ENCODE measurements at regions not wholly inside any gene's neighbourhood (a gene's known extent, or its start where the extent isn't known, plus 50 kb on each side); places are given as distances from the start of the nearest gene placed in this dataset.

DNA sequence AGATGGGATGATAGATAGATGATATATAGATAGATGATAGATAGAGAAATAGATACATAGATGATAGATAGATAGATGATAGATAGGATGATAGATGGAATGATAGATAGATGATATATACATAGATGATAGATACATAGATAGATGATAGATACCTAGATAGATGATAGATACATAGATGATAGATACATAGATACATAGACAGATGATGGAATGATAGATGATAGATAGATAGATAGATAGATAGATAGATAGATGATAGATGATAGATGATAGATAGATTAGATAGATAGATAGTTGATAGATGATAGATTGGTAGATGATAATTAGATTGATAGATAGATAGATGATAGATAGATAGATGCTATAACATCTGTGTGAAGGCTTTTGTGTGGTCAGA lies 201.7 kb upstream of the RAB4A start:
- DNase-seq: no peak

DNA sequence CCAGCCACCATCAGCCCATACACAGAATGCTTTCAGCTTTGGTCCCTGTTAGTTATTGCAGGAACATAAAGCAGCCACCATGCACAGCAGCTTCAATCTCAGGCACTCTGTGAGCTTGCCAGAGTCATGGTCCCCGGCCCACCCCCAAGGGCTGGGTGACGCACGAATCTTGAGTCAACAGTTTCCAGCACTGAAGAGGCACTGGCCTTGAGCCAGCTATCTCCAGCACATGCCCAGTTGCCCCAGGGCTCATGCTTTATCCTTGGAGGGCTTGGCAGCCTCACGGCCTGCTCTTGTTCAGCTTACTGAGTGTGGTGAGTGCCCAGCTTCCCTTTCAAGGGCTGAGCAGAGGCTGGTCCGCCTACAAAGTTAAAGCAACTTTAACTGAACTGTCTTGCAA lies 200.7 kb upstream of the RAB4A start:
- DNase-seq: peak; percentile 23

DNA sequence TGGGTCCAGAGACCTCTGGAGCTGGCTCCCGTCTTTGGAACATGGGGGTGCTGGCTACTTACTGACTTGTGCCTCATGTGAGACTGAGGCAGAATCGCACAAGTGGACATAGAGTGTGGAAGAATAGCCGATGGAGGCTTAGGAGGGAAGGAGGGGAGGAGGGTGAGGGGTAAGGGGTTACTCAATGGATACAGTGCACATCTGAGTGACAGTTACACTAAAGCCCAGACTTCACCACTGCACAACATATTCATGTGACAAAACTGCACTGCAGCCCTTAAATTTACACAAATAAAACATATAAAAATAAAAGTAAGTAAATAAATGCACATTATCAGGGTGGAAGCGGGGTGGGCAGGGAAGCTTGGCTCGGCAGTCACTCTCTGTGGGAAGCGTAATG lies 197.7 kb upstream of the RAB4A start:
- DNase-seq: no peak

DNA sequence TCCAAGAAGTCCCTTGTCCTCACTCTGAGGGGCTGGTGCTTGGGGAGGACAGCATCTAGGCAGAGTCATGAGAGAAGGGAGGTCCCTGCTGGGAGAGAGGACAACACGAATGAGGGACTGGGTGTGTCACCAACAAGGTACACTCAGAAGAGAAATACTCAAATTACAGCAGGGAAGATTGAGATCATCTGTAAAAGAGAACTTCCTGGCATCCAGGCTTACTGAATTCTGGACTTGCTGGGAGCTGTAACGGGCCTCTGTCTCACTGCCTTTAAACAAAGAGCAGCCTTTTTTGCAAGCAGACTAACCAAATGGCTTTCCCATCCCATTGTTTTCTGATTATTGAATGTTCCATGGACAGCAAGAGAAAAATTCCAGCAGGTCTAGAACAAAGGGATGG lies 195.7 kb upstream of the RAB4A start:
- no peak for DNase-seq

DNA sequence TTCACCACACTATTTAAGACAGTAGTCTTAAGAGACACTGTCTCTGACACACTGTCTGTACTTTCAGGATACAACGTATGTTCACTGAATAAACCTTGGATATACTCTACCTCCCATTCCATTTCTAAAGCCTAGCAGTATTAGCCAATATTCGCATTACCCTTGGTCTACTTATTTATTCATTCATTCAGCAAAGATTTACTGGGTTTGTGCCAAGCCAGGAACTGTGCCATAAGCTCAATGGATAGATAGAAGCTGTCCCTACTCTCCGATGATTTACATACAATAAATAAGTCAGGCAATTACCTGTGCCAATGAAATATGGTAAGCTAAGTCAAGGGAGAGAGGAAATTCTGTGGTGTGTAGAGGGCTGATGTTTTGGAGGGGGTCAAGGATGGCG lies 195.2 kb upstream of the RAB4A start:
- DNase-seq: no peak

DNA sequence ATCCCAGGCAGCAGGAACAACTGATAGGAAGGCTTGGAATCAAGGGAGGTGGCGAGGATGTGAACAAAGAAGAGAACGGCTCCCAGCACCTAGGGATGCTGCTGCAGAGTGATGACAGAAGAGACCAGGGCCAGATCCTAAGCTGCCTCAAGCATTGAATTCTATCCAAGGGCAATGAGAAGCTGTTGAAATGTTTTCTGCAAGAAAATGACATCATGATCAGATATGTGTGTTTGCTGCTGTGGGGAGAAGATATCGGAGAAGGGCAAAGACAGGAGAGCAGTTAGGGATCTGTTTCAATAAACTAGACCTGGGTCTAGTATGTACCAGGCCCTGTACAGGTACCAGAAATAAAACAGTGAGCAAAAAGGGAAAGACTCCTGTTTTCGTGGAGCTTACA lies 194.7 kb upstream of the RAB4A start:
- DNase-seq: no peak

DNA sequence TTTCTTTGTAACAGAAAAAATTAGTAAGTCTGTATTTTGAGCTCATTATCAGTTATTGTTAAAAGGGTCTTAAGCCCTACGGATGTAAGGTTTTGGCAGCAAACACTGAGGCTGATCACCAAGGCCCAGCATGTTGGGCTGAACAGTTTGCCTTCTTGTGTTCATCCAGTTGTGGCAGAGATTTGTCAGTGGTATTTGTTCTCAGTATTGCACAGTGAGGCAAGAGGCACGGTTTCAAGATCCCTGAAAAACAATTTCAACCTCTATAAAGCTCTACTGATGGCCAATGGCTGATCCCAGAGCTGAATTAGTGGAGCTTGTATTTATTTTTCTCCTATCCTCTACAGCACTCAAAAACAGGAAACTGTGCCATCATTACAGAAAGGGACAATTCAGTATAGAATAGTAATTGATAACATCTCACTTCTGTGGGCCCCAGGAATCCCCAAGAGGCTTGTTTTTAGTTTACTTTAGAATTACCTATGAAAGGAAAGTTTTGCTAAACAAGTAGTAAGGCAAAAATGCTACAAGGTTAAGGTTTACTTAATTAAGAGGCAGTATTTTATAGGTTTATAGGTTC lies 191.8 kb upstream of the RAB4A start:
- DNase-seq: no peak

DNA sequence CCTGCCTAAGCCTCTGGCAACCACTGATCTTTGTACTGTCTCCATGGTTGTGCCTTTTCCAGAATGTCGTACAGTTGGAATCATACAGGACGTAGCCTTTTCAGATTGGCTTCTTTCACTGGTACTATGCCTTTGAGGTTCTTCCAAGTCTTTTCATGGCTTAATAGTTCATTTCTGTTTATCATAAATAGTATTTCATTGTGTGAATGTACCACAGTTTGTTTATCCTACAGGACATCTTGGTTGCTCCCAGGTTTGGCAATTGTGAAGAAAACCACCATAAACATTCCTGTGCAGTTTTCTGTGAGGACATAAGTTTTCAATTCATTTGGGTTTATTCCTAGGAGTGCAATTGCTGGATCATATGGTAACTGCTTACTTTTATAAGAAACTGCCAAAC lies 190.6 kb upstream of the RAB4A start:
- no peak for DNase-seq

DNA sequence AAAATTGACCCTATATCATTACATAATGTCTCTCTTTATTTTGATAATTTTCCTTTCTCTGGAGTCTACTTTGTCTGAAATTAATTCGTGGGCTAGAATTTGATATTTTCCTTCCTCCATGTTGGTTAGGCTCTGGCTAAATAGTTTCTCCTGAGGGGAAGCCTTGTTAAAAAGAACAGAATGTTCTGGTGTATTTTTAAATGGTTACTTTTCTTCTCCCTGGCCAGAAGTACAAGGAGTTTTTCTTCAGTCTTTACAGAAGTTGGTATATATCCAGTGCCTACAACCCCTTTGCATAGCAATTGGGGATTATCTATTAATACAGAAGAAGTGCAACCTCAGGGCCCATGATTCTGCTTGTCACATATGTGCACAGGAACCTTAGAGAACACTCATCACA lies 185.6 kb upstream of the RAB4A start:
- no peak for DNase-seq

DNA sequence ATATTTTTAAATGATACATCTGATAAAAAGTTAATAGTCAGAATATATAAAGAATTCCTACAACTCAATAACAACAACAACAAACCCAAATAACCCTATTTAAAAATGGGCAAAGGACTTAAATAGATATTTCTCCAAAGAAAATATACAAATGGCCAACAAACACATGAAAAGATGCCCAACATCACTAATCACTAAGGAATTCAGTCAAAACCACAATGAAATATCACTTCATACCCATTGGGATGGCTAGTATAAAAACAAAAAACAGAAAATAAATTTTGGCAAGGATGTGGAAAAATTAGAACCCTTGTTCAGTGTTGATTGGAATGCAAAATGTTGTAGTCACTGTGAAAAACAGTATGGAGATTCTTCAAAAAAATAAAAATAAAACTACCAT lies 184.8 kb upstream of the RAB4A start:
- DNase-seq: no peak

DNA sequence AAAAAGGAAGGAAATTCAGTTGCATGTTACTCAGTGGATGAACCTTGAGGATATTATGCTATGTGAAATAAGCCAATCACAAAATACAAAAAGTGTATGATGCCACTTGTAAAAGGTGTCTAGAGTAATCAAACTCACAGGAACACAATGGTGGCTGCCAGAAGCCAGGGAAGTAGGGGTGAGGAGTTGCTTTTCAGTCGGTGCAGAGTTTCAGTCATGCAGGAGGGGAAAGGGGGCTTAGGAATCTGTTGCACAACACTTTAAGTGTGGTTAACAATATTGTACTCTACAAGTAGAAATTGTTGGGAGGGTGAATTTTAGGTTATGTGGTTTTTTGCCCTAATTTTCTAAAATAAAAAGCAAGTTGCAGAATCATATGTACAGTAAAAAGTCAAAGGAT lies 184.2 kb upstream of the RAB4A start:
- no peak for DNase-seq

DNA sequence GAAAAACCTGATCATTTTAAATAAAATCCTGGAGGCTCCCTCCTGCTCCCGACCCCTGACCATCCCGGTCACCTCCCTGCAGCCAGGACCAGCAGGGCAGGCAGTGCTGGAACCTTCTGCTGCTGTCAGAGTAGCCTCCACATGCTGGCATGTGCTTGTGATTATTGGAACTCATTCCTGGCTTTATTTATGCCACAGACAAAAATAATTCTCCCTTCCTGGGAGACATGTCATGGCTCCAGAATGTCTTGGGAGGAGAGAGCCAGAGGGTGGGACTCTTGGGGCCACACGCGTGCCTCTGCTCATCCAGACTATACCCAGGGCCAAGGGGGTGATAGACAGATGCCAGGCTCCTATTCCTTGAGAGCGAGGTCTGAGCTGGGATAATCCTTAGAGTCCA lies 183.6 kb upstream of the RAB4A start:
- no peak for DNase-seq

DNA sequence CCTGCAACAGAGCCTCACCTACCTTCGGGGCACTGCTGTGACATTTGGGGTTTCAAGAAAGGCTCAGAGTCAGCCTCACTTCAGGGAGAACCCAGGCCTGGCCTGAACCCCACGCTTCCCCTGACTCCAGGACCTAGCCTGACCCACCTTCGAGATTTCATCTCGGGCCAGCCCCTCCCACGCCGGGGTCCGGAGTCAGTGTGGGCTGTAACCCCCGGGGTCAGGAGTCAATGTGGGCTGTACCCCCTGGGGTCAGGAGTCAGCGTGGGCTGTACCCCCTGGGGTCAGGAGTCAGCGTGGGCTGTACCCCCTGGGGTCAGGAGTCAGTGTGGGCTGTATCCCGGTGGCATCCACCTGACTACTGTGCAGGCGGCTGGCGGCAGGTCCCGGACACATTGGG lies 183.0 kb upstream of the RAB4A start:
- no peak for DNase-seq

DNA sequence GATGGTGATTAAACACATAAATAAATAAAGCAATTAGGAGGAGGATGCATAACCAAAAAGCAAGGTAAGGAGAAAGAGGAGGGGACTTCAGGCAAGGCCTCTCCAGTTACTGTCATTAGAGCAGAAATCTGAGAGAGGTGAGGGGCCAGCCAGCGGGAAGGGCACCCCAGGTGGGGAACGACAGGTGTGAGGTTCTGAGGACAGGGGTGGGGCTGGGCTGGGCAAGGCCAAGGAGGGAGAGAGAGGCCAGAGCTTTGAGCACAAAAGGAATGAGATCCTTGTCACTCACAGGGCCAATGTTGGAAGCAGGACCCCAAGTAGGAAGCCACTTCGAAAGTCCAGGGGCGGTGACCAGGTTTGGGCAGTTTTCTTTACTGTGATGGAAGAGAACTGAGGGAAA lies 182.2 kb upstream of the RAB4A start:
- DNase-seq: no peak

DNA sequence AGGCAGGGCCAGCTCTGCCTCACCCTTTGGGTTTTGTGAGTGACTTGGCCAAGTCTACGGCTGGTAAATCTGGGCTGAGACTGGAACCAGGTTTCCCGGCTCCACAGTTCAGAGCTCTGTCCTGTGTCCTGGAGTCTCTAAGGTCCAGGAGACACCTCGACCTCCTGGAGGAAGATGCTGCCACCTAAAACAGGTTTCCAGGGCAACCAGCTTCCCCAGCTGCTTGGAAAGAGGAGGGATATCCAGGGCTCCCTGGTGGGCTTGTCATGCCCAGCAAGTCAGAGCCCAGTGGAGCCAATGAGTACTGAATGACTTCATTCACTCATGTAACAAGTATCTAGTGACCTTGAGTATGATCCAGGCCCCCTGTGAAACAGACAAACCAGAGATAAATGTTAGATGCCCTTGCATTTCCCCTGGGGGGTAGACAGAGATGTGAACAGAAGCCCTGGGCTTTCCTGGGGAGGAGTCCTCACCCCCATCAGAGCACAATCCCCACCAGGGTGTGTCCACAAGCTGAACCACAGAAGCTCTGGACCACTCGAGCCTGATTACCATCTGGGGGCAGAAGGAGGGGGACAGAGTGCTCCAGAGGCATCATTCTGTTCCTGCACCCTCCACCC lies 181.2 kb upstream of the RAB4A start:
- no peak for DNase-seq

DNA sequence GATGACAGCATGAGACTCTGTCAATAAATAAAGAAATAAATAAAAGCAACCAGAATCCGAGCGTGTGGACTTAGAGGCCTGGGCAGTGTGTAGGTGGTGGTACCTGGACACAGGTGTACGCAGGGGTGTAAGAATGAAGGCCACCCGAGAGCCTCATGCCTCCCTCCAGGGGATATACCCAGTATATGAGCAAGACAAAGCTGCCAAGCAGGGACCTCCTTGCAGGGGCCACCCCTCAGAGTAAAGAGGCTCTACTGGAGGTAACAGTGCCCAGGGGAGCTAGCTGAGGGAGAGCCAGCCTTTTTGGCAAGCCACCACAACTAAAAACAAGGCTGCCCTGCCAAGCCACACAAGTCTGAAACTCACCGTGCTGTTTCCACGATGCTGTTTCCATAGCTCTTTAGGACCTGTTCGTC lies 179.2 kb upstream of the RAB4A start:
- no peak for DNase-seq

DNA sequence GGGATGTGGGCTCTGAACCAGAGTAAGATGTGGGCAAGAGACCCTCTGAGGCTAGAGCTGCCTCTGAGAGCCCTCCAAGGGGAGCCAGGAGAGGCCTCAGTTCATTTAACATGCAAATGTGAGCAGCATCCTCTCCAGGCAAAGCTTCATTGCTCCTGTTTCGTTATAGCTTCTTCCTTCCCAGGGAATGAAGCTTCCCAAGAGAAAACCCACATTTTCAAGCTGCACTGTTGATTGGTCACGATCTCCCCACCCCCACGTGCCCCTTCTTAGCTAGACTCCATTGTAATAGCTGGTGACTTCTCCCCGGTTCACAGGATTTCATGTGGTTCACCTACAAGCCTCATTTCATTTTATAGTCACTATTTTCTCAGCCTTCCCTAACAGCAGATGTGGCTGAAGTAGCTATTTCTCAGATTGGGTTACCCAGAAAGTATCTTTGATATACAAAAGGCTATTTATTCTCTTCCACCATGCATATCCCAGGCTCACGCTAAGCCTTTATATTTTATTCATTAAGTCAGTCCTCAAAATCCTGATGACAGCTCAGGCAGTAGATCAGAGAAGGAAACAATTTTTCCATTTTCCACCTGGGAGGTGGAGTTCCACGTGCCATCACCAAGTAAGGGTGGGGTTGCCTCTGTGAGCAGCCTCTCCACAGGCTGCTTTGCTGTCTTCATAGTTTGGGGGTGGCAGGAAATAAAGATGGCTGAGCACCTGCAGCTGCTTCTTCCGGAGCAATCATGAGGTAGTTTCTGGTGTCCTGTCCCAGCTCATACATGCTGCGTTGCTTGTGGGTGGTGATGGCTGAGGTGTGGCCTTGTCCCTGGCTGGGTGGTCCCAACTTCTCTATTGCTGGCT lies 178.3 kb upstream of the RAB4A start:
- no peak for DNase-seq

DNA sequence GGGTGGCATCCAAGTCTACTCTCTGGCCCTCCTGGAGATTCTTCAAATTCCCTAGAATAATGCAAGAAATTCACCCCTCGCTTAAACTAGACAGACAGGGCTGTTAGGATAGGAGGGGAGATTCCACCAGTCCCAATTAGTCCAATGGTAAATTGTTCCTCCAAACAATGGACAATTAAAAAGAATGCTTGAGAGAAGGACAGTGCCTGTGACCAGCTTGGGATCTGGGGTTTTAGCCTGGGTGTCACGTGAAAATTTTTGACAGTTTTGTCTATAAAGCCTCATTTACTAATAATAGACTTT lies 177.7 kb upstream of the RAB4A start:
- DNase-seq: no peak

DNA sequence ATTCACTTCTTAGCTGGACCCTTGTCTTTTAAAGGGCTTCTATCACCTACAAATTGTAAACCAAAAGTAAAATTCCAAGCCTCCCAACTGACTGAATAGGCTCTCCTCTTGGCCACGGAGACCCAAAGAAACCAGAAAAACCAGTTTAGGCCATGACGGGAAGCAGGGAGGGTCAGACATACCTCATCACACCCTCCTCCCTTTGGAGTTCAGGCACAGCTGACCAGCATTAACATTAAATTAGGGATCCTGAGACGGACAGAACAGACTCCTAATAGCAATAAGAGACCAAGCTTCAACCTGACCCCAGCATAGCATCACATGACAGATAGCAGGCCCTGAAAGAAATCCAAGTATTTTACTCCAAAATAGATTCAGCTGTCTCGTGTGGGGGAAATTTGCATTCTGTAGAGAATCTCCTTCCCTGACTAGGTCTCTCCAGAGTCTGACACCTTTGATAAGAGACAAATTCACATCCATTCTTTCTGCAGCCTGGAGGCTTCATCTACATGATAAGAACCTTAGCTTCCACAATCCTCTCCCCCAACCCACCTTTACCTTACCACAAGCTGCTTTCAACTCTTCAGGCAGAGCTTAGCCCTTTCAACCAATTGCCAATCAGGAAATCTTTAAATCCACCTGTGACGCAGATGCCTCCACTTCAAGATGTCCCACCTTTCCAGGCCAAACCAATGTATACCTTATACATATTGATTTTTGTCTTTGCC lies 177.1 kb upstream of the RAB4A start:
- DNase-seq: no peak

DNA sequence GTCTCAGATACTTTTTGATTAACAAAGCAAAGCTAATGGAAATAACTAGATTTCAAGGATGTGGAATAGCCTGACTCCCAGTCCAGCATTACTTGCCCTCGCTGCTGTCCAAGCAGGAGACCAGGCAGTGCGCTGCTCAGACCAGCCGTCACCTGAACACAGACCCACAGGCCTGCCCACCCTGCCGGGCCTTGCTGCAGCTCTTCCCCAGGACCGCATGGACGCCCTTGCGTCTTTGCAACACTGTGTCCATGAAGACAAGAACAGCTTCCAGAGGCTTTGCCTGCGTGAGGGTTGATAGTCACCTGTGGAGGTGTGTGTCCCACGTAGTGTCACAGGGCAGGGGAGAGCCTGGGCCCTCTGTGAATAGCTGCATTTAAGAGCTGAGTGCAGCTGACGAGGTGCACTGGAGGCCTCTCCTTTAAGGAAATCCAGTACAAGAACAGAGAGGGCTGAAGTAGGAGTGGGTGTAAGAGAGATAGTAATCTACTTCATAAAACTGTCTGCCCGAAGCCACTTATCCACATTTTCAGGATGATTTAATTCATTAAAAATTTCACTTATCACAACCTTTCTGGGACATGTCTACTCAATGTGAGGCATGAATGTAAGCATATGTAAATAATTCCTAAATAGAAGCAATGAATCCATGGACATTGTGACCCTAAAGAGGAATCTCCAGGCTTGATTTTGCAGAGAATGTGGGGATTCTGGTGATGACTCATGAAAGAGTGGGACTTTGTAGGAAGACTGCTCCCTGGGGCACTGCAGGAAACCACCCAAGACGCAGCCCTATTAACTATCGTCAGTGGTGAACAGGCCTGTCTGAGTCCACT lies 176.2 kb upstream of the RAB4A start:
- no peak for DNase-seq

DNA sequence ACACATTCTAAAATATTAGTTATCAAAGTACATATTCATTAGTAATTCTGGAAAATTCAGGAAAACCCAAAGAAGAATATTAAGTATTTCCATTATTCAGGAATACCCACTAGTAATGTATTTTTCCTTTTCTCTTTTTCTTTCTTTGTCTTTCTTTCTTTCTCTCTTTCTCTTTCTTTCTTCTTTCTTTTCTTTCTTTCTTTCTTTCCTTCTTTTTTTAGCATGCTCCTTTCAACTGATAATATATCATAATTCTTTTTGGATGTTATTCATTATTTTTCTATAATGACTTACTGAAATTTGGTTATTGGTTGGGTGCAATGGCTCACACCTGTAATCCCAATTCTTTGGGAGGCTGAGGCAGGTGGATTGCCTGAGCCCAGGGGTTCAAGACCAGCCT lies 175.6 kb upstream of the RAB4A start:
- no peak for DNase-seq

DNA sequence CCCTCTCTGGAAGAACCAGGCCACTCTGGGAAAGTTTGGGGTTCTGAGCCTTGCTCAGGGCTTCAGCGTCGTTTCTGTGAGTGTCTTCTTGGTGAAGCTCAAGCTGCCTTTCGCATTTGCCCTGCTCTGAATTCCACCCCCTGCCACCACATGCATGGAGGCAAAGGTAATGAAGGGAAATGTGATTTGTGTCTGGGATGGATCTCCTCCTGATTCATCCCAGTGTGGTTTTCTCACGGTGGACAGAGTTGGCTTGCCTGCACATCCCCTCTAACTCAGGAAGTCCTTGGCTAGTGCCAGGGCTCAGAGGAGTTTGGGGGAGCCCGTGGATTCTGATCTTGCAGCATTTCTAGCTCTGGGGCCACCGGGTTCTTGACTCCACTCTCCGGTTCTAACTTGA lies 173.6 kb upstream of the RAB4A start:
- DNase-seq: no peak

DNA sequence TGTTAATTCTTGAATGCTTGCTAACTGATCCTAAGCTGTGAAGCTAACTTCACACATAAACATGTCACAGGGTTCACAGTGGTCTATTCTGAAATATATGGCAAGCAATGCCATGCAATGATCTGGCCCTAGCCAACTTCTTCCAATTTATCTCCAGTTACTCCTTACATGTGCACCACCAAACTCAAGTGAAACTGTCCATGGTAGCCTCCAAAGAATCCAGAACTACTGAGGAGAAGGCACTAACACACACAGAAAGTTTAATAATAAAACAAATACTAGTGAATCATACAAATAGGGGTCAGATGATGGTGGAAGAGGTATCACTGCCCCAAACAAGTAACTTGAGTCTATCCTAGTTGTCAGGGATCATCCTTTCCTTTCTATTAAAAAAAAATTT lies 172.6 kb upstream of the RAB4A start:
- no peak for DNase-seq
